ENCODE measurements at regions not wholly inside any gene's neighbourhood (a gene's known extent, or its start where the extent isn't known, plus 50 kb on each side); places are given as distances from the start of the nearest gene placed in this dataset.

DNA sequence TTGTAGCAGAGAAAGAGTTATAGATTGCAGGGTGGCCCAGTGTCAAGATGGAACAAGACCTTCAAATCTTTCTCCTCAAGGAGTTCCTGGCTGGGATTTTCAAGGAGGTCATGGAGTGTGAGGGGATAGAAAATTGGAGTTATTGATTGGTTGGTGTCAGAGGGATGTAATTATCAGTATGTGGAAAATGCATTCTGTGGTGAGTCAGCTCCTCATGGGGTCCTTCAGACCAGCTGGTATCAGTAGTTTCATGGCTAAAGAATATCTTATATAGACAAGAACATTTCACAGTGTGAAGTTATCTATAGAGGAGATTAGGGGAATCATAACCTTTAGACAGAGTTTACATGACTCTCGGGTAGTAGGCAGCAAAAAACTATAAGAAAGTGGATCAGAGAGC is 1114.0 kb upstream of the GBE1 start:
- no peaks in the 10 kb centered on the region for H3K4me1 ChIP-seq (ENCODE audit: control insufficient read depth, insufficient read depth, low read length)

DNA sequence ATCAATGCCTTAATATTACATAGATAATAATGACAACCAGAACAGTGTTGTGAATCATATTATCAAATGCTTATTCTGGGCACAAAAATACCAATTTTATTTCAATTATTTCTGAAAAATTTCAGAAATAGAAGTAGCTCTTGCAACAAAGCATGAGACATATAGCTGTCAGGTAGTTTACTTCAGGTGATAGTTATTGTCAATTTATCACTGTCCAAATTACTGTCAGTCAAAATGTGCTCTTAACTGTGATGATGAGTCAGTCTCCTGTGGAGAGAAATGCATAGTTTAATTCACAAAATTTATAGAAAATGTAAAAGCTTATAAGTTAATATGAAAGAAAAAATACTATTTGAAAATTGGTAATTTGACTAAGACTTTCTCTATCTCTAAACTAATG is 1078.4 kb upstream of the GBE1 start:
- no peak overlapping the region for H3K4me3 ChIP-seq (ENCODE audit: low read length)
- no peaks in the 10 kb centered on the region for H3K4me1 ChIP-seq (ENCODE audit: control insufficient read depth, insufficient read depth, low read length)
- H3K36me3 ChIP-seq (ENCODE audit: control insufficient read depth, insufficient read depth, low read length) = no peaks in the 10 kb centered on the region

More for the DNA sequence above, 1114.0 kb upstream of the GBE1 start:
- no peak overlapping the region for H3K27ac ChIP-seq (ENCODE audit: low read depth, low read length)
- no peaks in the 10 kb centered on the region for H3K27me3 ChIP-seq (ENCODE audit: control insufficient read depth, insufficient read depth, low read length)
- H3K4me3 ChIP-seq (ENCODE audit: low read length) = no peak overlapping the region
- H3K36me3 ChIP-seq (ENCODE audit: control insufficient read depth, insufficient read depth, low read length) = no peaks in the 10 kb centered on the region
- H3K9ac ChIP-seq (ENCODE audit: low read length) = no peak overlapping the region

DNA sequence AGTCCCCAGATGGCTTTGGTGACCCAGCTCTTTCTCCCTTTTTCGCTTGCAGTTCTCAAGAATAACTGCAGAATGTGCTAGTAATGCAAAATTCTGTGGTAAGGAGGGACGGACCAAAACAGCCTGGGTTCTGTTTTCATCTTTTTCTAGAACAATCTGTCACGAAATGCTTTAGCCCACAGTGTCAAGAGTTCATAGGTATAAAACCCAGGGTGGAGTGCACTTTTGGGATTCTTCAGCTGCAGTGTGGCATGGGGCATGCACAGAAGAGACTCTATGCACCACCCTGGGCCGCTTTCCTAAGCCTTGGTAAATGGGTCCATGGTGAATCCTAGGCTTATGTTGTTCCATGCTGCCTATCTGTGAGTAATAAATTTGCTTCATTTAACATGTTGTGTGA is 1072.7 kb upstream of the GBE1 start:
- H3K4me3 ChIP-seq (ENCODE audit: low read length) = no peak overlapping the region
- no peak overlapping the region for H3K9ac ChIP-seq (ENCODE audit: low read length)
- H3K27me3 ChIP-seq (ENCODE audit: control insufficient read depth, insufficient read depth, low read length) = no peaks in the 10 kb centered on the region
- H3K4me1 ChIP-seq (ENCODE audit: control insufficient read depth, insufficient read depth, low read length) = no peaks in the 10 kb centered on the region
- H3K36me3 ChIP-seq (ENCODE audit: control insufficient read depth, insufficient read depth, low read length) = no peaks in the 10 kb centered on the region
- no peak overlapping the region for H3K27ac ChIP-seq (ENCODE audit: low read depth, low read length)

More for the DNA sequence above, 1078.4 kb upstream of the GBE1 start:
- H3K9ac ChIP-seq (ENCODE audit: low read length) = no peak overlapping the region
- H3K27me3 ChIP-seq (ENCODE audit: control insufficient read depth, insufficient read depth, low read length) = no peaks in the 10 kb centered on the region
- H3K27ac ChIP-seq (ENCODE audit: low read depth, low read length) = no peak overlapping the region

DNA sequence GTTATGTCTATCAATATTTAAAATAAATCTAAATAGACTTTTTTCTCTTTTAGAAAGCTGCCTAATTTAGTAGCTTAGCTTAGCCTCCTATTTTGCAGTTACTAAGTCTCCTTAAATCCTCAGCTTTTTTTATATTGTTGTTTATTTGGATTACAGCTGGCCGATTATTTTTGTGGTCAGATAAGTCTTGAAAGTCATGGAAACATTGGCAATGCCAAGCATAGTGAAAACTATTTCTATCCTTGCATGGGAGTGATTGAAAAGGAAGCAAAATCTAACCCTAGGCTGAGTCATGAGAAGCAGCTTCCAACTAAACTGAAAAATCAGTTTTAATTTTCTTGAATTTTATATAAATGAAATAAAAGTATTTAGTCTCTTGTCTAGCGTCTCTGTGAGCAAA is 1063.0 kb upstream of the GBE1 start:
- H3K36me3 ChIP-seq (ENCODE audit: control insufficient read depth, insufficient read depth, low read length) = no peaks in the 10 kb centered on the region
- H3K4me1 ChIP-seq (ENCODE audit: control insufficient read depth, insufficient read depth, low read length) = no peaks in the 10 kb centered on the region
- H3K9ac ChIP-seq (ENCODE audit: low read length) = no peak overlapping the region
- no peak overlapping the region for H3K4me3 ChIP-seq (ENCODE audit: low read length)
- H3K27me3 ChIP-seq (ENCODE audit: control insufficient read depth, insufficient read depth, low read length) = no peaks in the 10 kb centered on the region
- no peak overlapping the region for H3K27ac ChIP-seq (ENCODE audit: low read depth, low read length)

DNA sequence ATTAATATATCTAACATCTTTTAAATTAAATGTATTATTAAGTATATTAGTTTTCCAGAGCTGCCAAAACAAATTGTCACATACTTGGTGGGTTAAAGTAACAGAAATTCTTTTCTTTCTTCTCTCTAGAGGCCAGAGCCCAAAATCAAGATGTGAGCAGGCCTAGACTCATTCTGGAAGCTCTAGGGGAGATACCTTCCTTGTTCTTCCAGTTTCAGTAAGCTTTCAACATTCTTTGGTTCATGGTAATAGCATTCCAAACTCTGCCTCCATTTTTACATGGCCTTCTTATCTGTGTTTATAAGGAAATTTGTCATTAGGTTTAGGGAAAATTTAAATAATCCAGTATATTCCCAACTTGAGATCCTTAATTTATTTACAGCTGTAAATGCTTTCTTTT is 1054.6 kb upstream of the GBE1 start:
- Histone ChIP-seq H3K36me3 (ENCODE audit: control insufficient read depth, insufficient read depth, low read length) (no peaks in the 10 kb centered on the region), H3K9ac (ENCODE audit: low read length) (no peak overlapping the region), H3K4me1 (ENCODE audit: control insufficient read depth, insufficient read depth, low read length) (no peaks in the 10 kb centered on the region), H3K4me3 (ENCODE audit: low read length) (no peak overlapping the region), H3K27ac (ENCODE audit: low read depth, low read length) (no peak overlapping the region), H3K27me3 (ENCODE audit: control insufficient read depth, insufficient read depth, low read length) (no peaks in the 10 kb centered on the region)

DNA sequence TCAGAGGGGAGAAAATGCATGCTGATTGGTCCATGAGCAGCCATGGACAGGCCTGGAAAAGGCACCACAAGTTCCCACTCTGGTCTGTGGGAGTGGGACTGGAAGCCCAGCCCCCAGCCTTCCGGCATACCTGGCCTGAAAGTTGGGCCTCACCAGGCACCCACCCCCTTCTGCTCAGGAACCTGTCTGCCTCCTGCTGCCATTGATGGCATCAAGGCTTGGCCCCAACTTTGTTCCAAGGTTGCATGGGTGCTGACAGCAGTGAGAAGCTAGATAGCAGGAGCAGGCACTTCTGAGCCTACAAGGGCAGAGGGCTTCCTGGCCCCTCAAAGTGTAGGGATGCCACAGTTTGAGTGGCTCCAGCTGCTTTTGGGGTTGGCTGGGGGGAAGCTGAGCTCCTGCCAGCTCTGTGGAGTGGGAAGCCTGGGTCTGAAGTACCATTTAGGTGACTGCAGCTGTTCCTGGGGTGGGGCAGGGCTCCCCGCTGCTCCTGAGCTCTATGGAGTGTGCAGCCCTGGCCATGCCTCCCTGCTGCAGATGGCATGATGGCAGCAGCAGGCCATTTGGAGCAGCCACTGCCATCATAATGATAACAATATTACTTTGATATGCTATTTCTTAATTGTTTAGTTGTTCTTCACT is 1054.1 kb upstream of the GBE1 start:
- no peaks in the 10 kb centered on the region for H3K4me1 ChIP-seq (ENCODE audit: control insufficient read depth, insufficient read depth, low read length)
- no peak overlapping the region for H3K4me3 ChIP-seq (ENCODE audit: low read length)
- H3K27me3 ChIP-seq (ENCODE audit: control insufficient read depth, insufficient read depth, low read length) = no peaks in the 10 kb centered on the region
- H3K9ac ChIP-seq (ENCODE audit: low read length) = no peak overlapping the region
- no peaks in the 10 kb centered on the region for H3K36me3 ChIP-seq (ENCODE audit: control insufficient read depth, insufficient read depth, low read length)
- H3K27ac ChIP-seq (ENCODE audit: low read depth, low read length) = no peak overlapping the region

DNA sequence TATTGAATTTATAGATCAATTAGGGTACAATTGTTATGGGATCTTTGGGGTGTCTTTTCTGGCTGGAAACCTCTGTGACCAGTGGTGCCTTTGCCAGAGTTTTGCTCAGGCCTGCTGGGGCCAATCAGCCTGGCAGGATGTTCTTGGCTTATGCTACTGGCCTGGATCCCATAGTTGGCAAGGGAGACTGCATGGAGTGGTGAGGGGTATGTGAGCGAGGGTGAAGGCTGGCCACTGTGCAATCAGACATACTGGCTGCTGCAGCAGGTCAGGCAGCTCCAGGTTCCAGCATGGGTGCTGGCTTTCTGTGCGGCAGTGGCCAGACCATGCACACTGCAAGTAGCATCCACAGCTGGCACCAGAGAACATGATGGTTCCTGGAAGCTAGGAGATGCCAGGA is 1053.2 kb upstream of the GBE1 start:
- Histone ChIP-seq H3K4me1 (ENCODE audit: control insufficient read depth, insufficient read depth, low read length) (no peaks in the 10 kb centered on the region), H3K36me3 (ENCODE audit: control insufficient read depth, insufficient read depth, low read length) (no peaks in the 10 kb centered on the region), H3K27me3 (ENCODE audit: control insufficient read depth, insufficient read depth, low read length) (no peaks in the 10 kb centered on the region), H3K9ac (ENCODE audit: low read length) (no peak overlapping the region), H3K27ac (ENCODE audit: low read depth, low read length) (no peak overlapping the region), H3K4me3 (ENCODE audit: low read length) (no peak overlapping the region)

DNA sequence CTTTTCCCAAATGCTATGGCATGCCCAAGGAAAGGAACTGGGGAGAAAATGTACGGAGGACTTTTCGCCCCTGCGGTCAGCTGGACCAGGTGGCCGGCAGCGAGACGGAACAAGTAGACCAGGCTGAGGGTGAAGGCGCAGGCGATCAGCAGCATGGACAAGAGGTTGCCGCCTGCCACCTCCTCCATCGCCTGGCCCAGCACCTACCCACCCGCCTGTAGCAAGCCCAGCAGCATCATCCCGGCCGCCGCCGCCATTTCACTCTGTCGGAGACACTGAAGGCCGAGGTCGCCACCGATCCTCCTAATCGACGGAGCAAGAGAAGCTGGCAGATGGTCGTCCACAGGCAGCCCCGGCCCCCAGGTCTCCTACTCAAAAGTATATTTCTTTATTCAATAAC is 1046.3 kb upstream of the GBE1 start:
- Histone ChIP-seq H3K27me3 (ENCODE audit: control insufficient read depth, insufficient read depth, low read length) (no peaks in the 10 kb centered on the region), H3K4me3 (ENCODE audit: low read length) (no peak overlapping the region), H3K27ac (ENCODE audit: low read depth, low read length) (no peak overlapping the region), H3K36me3 (ENCODE audit: control insufficient read depth, insufficient read depth, low read length) (no peaks in the 10 kb centered on the region), H3K9ac (ENCODE audit: low read length) (no peak overlapping the region), H3K4me1 (ENCODE audit: control insufficient read depth, insufficient read depth, low read length) (no peaks in the 10 kb centered on the region)

DNA sequence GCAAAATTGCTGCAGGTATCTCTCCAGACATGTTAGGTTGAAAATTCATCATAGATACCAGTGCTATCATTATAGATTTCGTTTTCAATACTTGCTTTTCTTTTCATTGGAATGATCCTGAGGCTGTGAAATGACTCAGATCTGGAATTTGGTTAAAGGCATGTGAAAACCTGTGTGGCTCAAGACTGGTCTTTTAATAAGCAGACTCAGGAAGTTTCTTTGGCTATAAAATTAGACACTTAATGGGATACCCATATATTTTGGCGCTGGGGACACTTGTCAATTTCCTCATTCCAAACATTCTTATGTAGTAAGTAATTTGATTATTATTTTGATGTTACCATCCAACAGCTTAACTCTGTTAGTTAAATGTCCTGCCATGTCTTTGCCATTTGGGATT is 1041.1 kb upstream of the GBE1 start:
- Histone ChIP-seq H3K27me3 (ENCODE audit: control insufficient read depth, insufficient read depth, low read length) (no peaks in the 10 kb centered on the region), H3K9ac (ENCODE audit: low read length) (no peak overlapping the region)

DNA sequence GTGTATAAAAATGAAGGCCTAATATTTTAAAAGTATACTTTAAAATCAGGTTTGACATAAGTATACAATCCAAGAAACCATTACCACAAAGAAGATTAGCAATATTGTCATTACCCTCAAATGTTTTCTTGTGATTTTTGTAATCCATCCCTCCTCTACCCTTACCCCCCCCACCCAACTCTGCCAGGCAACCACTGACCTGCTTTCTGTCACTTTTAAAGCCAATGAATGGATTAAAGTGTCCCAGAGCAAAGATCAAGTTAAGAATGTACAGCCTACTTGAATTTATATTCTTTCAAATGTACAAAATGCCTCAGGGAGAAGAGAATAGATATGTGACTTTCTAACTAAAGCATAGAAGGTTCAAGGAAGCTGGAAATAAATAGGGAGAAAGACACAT is 1038.8 kb upstream of the GBE1 start:
- Histone ChIP-seq H3K9ac (ENCODE audit: low read length) (no peak overlapping the region), H3K27ac (ENCODE audit: low read depth, low read length) (no peak overlapping the region), H3K4me1 (ENCODE audit: control insufficient read depth, insufficient read depth, low read length) (no peaks in the 10 kb centered on the region)

More for the DNA sequence above, 1041.1 kb upstream of the GBE1 start:
- no peak overlapping the region for H3K4me3 ChIP-seq (ENCODE audit: low read length)
- H3K4me1 ChIP-seq (ENCODE audit: control insufficient read depth, insufficient read depth, low read length) = no peaks in the 10 kb centered on the region
- H3K27ac ChIP-seq (ENCODE audit: low read depth, low read length) = no peak overlapping the region
- H3K36me3 ChIP-seq (ENCODE audit: control insufficient read depth, insufficient read depth, low read length) = no peaks in the 10 kb centered on the region

DNA sequence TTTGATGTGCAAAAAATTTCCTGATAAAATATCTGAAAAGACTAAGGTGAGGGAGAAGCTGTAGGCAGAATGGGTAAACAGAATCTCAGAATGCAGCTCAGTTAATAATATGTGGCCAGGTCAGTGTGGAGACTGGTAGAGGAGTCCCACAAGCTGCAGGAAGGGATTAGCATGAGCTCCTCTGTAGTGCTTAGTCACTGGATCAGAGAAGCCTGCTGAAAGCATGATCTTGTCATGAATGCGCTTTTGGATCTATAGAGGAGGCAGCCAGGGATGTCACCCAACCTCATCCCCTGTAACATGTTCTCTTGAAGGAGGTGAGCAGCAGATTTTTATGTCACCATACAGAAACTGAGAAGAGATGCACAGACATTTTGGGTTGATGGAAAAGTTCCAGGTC is 1035.3 kb upstream of the GBE1 start:
- Histone ChIP-seq H3K36me3 (ENCODE audit: control insufficient read depth, insufficient read depth, low read length) (no peaks in the 10 kb centered on the region), H3K27ac (ENCODE audit: low read depth, low read length) (no peak overlapping the region), H3K9ac (ENCODE audit: low read length) (no peak overlapping the region), H3K4me1 (ENCODE audit: control insufficient read depth, insufficient read depth, low read length) (no peaks in the 10 kb centered on the region), H3K27me3 (ENCODE audit: control insufficient read depth, insufficient read depth, low read length) (no peaks in the 10 kb centered on the region), H3K4me3 (ENCODE audit: low read length) (no peak overlapping the region)

More for the DNA sequence above, 1038.8 kb upstream of the GBE1 start:
- no peaks in the 10 kb centered on the region for H3K27me3 ChIP-seq (ENCODE audit: control insufficient read depth, insufficient read depth, low read length)
- H3K4me3 ChIP-seq (ENCODE audit: low read length) = no peak overlapping the region
- no peaks in the 10 kb centered on the region for H3K36me3 ChIP-seq (ENCODE audit: control insufficient read depth, insufficient read depth, low read length)

DNA sequence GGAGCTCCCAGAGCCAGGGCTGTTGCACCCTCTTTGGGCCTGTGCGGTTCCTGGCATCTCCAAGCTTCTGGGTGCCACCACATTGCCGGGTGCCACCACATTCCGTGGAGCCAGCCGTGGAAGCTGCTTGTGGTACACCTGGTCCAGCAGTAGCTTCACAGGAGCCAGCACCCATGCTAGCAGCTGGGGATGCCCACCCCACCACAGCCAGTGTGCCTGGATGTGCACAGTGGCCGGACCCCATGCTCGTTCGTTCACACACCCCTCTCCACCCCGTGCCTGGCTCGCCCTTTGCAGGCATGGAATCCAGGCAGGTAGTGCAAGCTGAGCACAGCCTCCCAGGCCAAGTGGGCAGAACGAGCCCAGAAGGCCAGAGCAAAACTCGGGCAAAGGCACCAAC is 1029.8 kb upstream of the GBE1 start:
- Histone ChIP-seq H3K4me3 (ENCODE audit: low read length) (no peak overlapping the region), H3K36me3 (ENCODE audit: control insufficient read depth, insufficient read depth, low read length) (no peaks in the 10 kb centered on the region), H3K4me1 (ENCODE audit: control insufficient read depth, insufficient read depth, low read length) (no peaks in the 10 kb centered on the region), H3K9ac (ENCODE audit: low read length) (no peak overlapping the region), H3K27me3 (ENCODE audit: control insufficient read depth, insufficient read depth, low read length) (no peaks in the 10 kb centered on the region), H3K27ac (ENCODE audit: low read depth, low read length) (no peak overlapping the region)

DNA sequence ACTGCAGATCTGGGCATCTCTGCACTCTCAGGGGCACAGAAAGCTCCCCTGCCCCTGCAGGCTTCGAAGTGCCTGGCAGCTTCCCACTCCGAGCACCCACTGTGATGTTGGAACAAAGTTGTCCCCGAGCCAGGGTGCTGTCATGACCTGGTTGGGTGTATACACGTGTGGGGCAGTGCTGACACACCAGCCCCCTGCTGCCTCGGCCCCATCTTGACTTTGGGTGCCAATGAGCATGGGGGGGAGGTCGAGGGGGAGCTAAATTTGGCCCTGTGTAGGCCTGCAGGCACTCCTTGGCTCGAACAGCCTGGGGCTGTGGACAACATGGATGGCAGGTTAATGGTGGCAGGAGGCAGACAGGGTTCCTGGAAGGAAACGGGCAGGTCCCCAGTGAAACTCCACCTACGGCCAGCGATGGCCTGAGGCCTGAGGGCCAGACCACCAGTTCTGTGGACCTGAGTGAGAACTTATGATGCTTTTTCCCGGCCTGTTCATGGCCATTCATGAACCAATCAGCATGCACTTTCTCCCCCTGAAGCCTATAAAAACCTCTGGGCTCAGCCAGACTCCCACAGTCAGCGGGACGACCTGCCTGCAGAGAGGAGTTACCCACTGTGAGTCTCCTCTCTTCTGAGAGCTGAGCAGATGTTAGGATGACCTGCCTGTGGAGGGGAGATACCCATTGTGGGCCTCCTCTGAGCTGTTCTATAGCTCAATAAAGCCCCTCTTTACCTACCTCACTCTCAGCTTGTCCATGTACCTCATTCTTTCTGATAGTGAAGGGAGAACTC is 1029.1 kb upstream of the GBE1 start:
- no peaks in the 10 kb centered on the region for H3K4me1 ChIP-seq (ENCODE audit: control insufficient read depth, insufficient read depth, low read length)
- H3K4me3 ChIP-seq (ENCODE audit: low read length) = no peak overlapping the region
- H3K27me3 ChIP-seq (ENCODE audit: control insufficient read depth, insufficient read depth, low read length) = no peaks in the 10 kb centered on the region

More for the DNA sequence above, 1029.1 kb upstream of the GBE1 start:
- Histone ChIP-seq H3K27ac (ENCODE audit: low read depth, low read length) (no peak overlapping the region), H3K36me3 (ENCODE audit: control insufficient read depth, insufficient read depth, low read length) (no peaks in the 10 kb centered on the region), H3K9ac (ENCODE audit: low read length) (no peak overlapping the region)
